Kidney epithelial cell (primary cell): ENCODE measurements at regions not wholly inside any gene's neighbourhood (a gene's known extent, or its start where the extent isn't known, plus 50 kb on each side); places are given as distances from the start of the nearest gene placed in this dataset.

Experiments used
- DNase-seq: peaks from one replicate; pipeline ENCODE4 v3.0.0-alpha.2; 2010; ENCODE audit warnings: low read depth
- H3K27me3 ChIP-seq: 2 replicates; pipeline ENCODE4 v1.6.0; 2011; ENCODE audit warnings: low read length; ENCODE audit not compliant: control insufficient read depth, insufficient read depth
- H3K36me3 ChIP-seq: 2 replicates; pipeline ENCODE4 v1.5.1; 2011; ENCODE audit warnings: low read length; ENCODE audit not compliant: control insufficient read depth, insufficient read depth
- H3K4me3 ChIP-seq: 2 replicates; pipeline ENCODE4 v1.5.1; 2011; ENCODE audit warnings: low read depth, mild to moderate bottlenecking, control low read depth, low read length
- CTCF ChIP-seq: IDR thresholded peaks from 2 replicates; pipeline ENCODE4 v1.5.1; 2011; ENCODE audit warnings: mild to moderate bottlenecking, moderate library complexity, low read length, control low read depth, inconsistent platforms; ENCODE audit not compliant: insufficient read depth, poor library complexity, severe bottlenecking

GRCh38 chr7:84627250-84627649, 432.7 kb upstream of the SEMA3A start:
- Histone ChIP-seq H3K36me3 (no peaks in the 10 kb centered on the region), H3K4me3 (no peak overlapping the region), H3K27me3 (no peaks in the 10 kb centered on the region)
- DNase-seq, result no peak
- TF ChIP-seq CTCF, result no peak

DNA sequence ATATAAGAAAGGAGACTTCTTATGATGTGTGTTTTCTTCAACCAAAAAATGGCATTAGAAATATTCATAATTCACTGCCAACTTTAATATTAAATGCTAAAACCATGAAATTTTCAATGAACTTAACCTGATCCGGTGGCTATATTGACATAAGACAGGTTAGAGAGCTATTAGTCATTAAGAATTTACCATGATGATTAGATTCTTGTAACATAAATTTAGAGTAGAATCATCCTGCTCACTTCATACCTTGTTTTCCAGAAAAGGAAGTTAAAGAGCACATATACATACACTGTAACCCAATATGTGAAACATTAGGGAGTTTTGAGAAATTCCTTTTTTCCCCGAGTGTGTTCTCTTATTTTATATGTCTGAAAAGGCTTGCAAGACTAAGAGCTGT, 430.3 kb upstream of the SEMA3A start:
- H3K36me3 ChIP-seq, result no peaks in the 10 kb centered on the region
- H3K4me3 ChIP-seq, result no peak overlapping the region
- no peaks in the 10 kb centered on the region for H3K27me3 ChIP-seq
- DNase-seq, result no peak
- no peak for TF ChIP-seq CTCF

- no peak for DNase-seq
- no peaks in the 10 kb centered on the region for H3K27me3 ChIP-seq
- H3K4me3 ChIP-seq, result no peak overlapping the region
- TF ChIP-seq CTCF, result no peak
- H3K36me3 ChIP-seq, result no peaks in the 10 kb centered on the region
These were observed 429.9 kb upstream of the SEMA3A start for GRCh38 chr7:84624527-84624926.

- Histone ChIP-seq H3K27me3 (no peaks in the 10 kb centered on the region), H3K36me3 (no peaks in the 10 kb centered on the region), H3K4me3 (no peak overlapping the region)
- no peak for DNase-seq
- TF ChIP-seq CTCF, result no peak
These were observed 422.9 kb upstream of the SEMA3A start for GRCh38 chr7:84617265-84618030.

DNA sequence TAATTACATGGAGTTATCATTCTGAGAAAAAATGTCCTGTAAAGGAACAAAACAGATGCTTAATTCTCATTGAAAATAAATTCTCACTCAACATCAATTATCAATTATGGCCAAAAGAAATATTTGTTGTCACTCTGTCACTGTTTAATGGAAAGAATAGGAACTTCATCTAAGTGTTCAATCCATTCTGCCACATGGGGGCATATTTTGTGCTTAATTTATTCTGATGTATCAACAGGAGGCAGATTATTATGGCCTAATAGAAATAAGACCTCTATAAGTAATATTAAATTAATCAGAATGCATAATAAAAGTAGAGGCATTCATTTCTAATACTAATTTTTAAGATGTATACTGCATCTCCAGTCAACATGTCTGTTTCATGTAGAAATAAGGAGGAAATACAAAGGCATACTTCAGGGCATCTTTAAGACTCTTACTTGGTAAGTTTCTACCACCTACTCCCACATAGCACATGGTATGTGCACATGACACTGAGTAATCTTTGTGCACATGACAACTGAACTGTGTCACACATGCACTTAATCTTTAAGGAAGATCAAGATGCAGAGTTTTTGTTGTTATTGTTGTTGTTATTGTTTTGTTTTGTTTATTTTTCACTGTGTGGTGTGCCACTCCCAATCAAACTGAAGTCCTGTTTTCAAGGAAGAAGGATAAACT, 420.4 kb upstream of the SEMA3A start:
- DNase-seq, result no peak
- no peak for TF ChIP-seq CTCF
- Histone ChIP-seq H3K27me3 (no peaks in the 10 kb centered on the region), H3K4me3 (no peak overlapping the region), H3K36me3 (no peaks in the 10 kb centered on the region)
